PC-3 (cell line): ENCODE measurements at regions not wholly inside any gene's neighbourhood (a gene's known extent, or its start where the extent isn't known, plus 50 kb on each side); places are given as distances from the start of the nearest gene placed in this dataset.

Source experiments
- CTCF ChIP-seq: fragments of 300-600 bp; sonication (generic); conservative IDR thresholded peaks from 2 replicates; pipeline ENCODE4 v1.5.1; 2017; ENCODE audit warnings: antibody characterized with exemption, low read depth, mild to moderate bottlenecking, low read length
- EZH2phosphoT487 ChIP-seq: fragments of 300-600 bp; sonication (generic); IDR thresholded peaks from 2 replicates; pipeline ENCODE4 v1.6.1; 2018; ENCODE audit warnings: mild to moderate bottlenecking, antibody characterized with exemption, low read length, borderline replicate concordance

GRCh38 chr4:163612762-163613161, 118.3 kb downstream of the TMA16 start:
- no peak for TF ChIP-seq CTCF
- no peak for TF ChIP-seq EZH2phosphoT487
